Kidney epithelial cell (primary cell): ENCODE measurements at regions not wholly inside any gene's neighbourhood (a gene's known extent, or its start where the extent isn't known, plus 50 kb on each side); places are given as distances from the start of the nearest gene placed in this dataset.

Experiments
- DNase-seq: peaks from one replicate; pipeline ENCODE4 v3.0.0-alpha.2; 2010; ENCODE audit warnings: low read depth
- H3K27me3 ChIP-seq: 2 replicates; pipeline ENCODE4 v1.6.0; 2011; ENCODE audit warnings: low read length; ENCODE audit not compliant: control insufficient read depth, insufficient read depth
- H3K36me3 ChIP-seq: 2 replicates; pipeline ENCODE4 v1.5.1; 2011; ENCODE audit warnings: low read length; ENCODE audit not compliant: control insufficient read depth, insufficient read depth
- H3K4me3 ChIP-seq: 2 replicates; pipeline ENCODE4 v1.5.1; 2011; ENCODE audit warnings: low read depth, mild to moderate bottlenecking, control low read depth, low read length
- CTCF ChIP-seq: IDR thresholded peaks from 2 replicates; pipeline ENCODE4 v1.5.1; 2011; ENCODE audit warnings: mild to moderate bottlenecking, moderate library complexity, low read length, control low read depth, inconsistent platforms; ENCODE audit not compliant: insufficient read depth, poor library complexity, severe bottlenecking

DNA sequence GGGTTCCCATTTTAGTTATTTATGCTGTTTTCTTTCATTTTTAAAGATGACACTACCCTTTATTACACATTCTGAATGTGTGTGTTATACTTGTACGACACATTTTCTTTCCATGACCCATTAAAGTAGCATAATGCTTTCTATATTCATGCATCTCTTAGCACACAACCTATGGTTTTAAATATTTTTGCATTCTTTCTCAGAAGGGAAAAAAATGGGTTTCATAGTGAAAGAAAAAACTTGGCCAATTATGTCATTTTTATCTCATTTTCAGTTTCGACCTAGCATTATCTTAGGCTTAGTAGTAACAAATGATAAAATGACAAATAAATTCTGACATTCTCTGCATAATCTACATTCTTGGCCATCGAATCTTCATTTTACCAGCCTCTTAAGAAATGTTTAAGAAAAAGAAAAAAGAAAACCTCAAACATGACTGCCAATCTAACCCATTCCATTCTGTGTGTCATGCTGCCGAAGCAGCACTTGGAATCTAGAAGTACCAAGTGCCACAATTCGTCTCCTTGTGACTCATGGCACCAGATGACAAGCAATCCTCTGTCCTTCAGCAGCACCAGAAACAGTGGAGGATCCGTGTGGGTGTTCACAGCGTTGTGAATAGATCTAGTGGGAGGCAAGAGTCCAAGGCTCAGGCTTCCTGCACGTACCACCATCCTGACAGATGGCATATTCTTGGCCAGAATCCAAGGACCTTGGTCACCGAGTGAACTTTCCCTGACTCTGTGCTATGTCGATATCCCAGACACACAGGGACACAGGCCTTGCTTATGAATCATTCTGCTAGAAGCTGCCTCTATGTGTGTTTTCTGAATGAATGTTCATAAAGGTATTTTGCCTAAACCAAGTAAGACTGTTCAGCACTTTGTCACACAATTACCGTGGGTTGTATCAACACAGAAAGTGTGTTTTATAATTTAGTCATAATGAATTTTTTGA is 502.7 kb downstream of the NR2F1-AS1 start:
- no peak overlapping the region for H3K4me3 ChIP-seq
- DNase-seq: peak; percentile 88
- H3K36me3 ChIP-seq: no peaks in the 10 kb centered on the region
- no peaks in the 10 kb centered on the region for H3K27me3 ChIP-seq
- no peak for TF ChIP-seq CTCF

DNA sequence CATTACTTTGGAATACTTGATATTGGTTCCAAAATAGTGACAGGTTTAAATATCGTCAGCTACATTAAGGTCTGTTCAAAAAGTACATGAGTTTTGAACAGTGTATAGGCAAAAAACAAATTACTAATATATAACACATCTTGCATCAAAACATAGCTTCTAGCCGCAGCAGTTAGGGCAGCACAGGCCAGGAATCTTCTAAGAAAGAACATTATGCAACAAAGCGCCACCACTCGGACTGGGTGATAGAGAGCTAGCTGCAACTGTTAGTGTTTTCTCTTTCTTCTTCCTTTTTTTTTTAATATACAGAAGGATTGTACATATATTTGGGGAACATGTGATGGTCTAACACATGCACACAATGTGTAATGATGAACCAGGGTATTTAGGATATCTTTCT is 504.5 kb downstream of the NR2F1-AS1 start:
- no peak for DNase-seq
- no peaks in the 10 kb centered on the region for H3K27me3 ChIP-seq
- H3K36me3 ChIP-seq: no peaks in the 10 kb centered on the region
- no peak for TF ChIP-seq CTCF
- H3K4me3 ChIP-seq: no peak overlapping the region

DNA sequence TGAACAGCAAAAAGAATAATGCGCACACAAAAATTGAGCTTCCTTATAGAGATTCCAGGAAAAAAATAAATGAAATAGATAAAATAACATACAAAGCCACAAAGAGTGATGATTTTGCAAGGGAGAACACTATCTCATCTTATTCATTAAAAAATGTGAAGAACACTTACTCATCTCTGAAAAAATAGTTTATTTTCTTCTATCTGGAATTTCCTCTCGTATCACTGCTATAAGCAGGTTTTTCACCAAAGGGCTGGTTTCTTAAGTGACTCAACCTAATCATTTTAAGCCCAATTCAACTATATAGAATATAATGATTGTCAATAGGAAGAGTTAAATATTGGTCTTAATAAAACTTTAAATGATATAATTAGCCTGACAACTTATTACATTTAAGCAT is 504.9 kb downstream of the NR2F1-AS1 start:
- Histone ChIP-seq H3K4me3 (no peak overlapping the region), H3K27me3 (no peaks in the 10 kb centered on the region), H3K36me3 (no peaks in the 10 kb centered on the region)
- no peak for DNase-seq
- TF ChIP-seq CTCF: no peak

GRCh38 chr5:93073547-93073946 is 507.5 kb downstream of the NR2F1-AS1 start:
- Histone ChIP-seq H3K36me3 (no peaks in the 10 kb centered on the region), H3K27me3 (no peaks in the 10 kb centered on the region), H3K4me3 (no peak overlapping the region)
- TF ChIP-seq CTCF: no peak
- DNase-seq: no peak

DNA sequence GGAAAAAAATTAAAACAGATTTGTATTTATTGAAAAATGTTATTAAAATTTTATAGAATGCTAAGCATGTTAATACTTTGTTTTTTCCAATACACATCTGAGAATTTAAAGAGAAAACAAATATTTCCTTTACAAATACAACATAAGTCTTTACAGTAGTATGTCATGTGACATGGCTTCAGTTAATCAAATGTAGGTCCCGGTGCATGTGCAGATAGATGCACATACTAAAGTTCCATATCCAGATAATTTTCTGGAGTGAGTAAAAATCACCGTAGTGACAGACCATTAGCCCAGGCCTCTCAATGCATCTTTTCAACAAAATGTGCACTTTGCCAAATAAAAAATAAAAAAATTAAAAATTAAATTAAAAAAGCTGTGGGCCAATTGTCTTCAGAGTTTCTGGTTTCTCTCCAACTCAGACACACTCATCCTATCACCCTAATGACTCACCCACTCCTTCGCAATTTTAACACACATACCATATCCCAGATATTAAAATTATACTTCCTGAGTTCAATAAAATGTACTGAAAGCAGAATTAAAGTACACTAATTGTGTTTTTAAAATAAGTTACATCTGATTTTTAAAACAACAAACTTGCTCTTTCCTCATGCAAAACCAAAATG is 508.1 kb downstream of the NR2F1-AS1 start:
- Histone ChIP-seq H3K4me3 (no peak overlapping the region), H3K27me3 (no peaks in the 10 kb centered on the region), H3K36me3 (no peaks in the 10 kb centered on the region)
- DNase-seq: no peak
- no peak for TF ChIP-seq CTCF
